GM23338 (cell line): ENCODE measurements at regions not wholly inside any gene's neighbourhood (a gene's known extent, or its start where the extent isn't known, plus 50 kb on each side); places are given as distances from the start of the nearest gene placed in this dataset.

Experiments
- EZH2 ChIP-seq: fragments of 200-600 bp; sonication (generic); IDR thresholded peaks from one replicate; pipeline ENCODE4 v1.8.0; 2017; ENCODE audit warnings: antibody characterized with exemption, mild to moderate bottlenecking, low read depth; ENCODE audit not compliant: unreplicated experiment
- POLR2AphosphoS5 ChIP-seq: IDR thresholded peaks from 2 replicates; pipeline ENCODE4 v1.6.1; 2016; ENCODE audit warnings: antibody characterized with exemption, low read depth

- TF ChIP-seq POLR2AphosphoS5 (no peak), EZH2 (no peak)
Measured at GRCh38 chr16:85294810-85295508, 182.7 kb upstream of the CIBAR2 start.
